SK-N-DZ (cell line): ENCODE measurements at regions not wholly inside any gene's neighbourhood (a gene's known extent, or its start where the extent isn't known, plus 50 kb on each side); places are given as distances from the start of the nearest gene placed in this dataset.
"Not testable (repeated sequence)": the region's sequence is repeated elsewhere in the genome, so short reads cannot be mapped to it uniquely, and the experiment has no call there.

Experiments used
- DNase-seq: peaks from one replicate; pipeline ENCODE4 v3.0.0-alpha.2; 2015; ENCODE audit warnings: low spot score

DNA sequence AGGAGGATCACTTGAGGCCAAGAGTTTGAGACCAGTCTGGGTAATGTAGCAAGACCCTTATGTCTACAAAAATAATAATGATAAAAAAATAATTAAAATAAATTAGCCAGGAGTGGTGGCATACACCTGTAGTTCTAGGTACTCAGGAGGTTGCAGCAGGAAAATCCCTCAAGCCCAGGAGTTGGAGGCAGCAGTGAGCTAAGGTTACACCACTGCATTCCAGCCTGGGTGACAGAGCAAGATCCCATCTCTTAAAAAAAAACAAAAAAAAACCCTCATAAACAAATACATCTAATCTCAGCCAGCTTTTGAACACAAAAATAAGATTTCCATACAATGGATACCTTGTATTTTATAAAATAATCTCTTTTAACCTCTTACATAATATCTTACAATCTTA lies 363.3 kb upstream of the KLF4 start:
- DNase-seq, result no peak

DNA sequence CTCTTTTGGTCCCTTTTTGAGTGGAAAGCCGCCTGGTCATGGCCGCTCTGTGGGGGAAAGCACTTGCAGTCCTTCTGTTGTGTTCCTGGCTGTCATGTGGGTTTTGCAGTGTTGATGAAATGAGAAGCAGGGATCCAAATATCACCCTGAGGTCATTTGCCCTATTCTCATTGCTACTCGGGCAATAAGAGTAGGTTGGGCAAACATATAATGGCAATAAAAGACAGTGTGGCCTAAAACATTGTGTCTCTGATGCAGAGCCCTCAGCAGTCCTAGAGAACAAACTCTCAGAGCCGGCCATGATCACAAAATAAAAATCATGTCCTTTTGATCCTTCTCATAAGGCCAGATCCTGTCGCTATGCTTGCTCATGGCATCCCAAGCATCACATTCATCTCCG lies 361.1 kb upstream of the KLF4 start:
- no peak for DNase-seq

DNA sequence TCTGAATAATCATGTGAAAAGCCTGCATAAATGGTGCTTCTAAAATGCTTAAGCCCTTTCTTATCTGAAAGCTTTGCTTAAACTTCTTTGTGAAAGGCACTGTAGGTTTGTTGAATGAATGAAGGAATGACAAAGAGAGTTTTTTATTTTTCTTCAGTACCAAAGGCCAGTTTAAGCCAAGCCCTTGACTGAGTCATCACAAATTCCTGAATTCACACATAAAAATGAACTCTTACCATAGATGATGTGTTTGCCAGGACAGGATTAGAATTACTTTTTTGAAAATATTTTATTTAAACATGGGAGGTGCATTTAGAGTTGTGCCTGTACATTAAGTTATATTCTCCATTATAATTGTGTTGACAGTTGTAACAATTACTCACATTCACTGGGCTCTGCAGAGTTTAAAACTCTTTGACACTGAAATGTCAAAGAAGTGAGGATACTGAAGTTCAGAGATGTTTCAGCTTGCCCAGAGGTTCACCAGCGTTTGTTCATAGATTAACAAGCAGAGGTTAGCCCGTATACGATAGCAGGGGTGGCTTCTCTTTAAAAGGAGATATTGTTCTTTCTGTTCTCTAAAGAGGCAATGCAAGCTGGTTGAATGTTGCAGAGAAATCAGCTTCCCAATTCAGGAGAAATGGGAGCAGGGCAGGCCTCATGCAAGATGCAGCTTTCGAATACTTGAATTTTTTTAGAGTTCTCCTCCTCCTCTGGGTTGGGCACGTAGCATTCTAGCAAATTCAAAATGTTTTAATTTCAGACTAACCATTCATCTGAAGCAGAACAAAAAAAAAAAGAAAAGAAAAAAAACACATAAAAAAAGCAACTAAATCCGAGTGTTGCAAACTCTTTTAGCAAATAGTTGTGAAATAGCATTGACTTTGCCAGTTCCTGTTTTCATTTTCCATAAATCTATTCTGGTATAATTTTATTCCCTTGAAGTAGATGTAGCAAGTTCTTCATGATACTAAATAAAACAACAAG lies 358.7 kb upstream of the KLF4 start:
- no peak for DNase-seq

DNA sequence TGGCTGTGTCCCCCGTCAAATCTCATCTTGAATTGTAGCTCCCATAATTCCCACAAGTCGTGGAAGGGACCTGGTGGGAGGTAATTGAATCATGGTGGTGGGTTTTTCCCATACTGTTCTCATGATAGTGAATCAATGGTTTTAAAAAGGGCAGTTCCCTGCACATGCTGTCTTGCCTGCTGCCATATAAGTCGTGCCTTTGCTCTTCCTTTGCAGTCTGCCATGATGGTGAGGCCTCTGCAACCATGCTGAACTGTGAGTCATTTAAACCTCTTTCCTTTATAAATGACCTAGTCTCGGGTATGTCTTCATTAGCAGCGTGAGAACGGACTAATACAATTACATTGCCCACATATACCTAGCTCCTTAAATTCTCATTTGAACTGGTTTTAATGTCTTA lies 353.0 kb upstream of the KLF4 start:
- no peak for DNase-seq

DNA sequence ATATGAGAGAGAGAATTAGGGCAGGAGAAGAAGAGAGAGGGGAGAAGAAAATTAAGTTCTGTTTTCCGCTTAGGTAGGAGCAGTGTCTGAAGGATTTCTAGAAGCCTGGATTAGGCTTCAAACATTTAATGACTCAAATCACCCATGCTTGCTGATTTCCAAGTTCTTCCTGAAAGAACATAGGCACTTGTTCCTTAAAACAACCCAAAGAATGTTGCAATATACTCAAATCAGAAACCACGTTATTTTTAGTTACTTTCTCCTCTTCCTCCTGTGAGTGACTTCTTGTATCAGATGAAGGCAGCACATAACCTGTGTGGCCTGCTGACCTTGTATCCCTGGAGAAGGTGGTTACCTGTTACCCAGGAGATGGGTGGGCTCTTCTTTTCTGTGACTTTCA lies 351.5 kb upstream of the KLF4 start:
- DNase-seq, result no peak

DNA sequence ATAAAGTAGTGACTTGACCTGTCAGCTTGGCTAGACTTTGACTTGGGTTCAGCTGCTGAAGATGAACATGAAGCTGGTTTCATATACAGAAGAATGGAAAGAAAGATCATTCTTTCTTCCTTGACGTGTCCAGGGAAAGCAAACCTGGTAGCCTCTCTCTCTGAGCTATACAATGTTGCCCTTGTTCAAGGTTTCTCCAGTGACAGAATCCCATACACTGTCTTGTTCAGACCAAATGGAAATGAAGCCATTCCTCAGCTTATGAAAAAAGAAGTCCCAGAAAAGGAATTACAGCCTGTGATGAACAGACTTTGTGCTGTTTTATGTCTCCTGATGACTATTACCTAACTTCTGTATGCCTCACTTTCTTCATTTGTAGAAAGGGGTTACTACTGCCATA lies 349.8 kb upstream of the KLF4 start:
- DNase-seq, result no peak

DNA sequence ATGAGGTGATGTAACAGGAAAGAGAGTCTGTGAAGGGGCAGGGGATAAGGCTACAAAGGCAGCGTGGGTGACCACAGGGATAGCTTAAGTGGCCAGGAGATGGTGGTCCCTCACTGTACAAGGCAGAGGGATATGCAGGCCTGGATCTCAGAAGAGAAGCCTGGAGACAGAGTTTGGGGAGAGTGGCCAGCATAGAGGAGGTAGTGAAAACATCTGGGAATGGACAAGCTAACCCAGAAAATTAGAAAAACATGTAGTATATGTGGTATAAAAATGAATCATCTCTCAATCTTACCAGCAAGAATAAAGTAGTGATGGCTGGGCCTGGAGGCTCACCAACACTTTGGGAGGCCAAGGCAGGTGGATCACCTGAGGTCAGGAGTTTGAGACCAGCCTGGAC lies 349.2 kb upstream of the KLF4 start:
- no peak for DNase-seq

DNA sequence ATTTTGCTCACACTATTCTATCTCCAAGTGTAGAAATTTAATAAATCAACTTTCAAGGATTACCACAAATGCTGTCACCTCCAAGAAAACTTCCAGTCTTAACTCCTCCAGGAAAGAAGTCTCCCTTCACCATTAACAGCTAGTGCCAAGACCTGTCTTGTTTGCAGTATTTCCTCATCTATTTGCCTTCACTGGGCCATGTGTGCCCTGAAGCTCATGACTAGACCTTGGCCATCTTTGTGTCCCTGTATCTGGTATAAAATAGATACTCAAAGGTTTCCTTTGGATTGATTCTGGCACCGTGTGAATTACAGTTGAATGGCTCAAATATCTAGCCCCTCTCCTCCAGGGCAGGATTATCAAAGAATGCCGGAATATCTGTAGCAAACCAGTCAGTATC lies 346.7 kb upstream of the KLF4 start:
- no peak for DNase-seq

DNA sequence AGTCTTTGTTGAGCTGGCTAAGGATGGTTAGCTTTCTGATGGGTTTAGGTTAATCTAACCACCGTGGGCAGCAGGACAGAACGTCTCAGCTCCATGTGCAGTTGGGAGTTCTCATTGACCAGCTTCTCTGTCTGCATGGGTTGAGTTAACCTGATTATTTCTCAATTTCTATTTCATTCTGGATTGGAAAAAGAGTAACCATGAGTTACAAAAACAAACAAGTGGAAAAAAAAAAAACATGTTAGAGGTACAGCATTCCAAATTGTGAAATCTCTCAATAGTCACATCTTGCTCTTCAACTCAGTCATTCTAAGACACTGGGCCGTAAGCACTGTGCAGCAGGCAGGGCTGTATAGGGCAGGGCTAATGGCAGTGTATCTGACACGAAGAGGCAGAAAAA lies 343.7 kb upstream of the KLF4 start:
- DNase-seq, result no peak

DNA sequence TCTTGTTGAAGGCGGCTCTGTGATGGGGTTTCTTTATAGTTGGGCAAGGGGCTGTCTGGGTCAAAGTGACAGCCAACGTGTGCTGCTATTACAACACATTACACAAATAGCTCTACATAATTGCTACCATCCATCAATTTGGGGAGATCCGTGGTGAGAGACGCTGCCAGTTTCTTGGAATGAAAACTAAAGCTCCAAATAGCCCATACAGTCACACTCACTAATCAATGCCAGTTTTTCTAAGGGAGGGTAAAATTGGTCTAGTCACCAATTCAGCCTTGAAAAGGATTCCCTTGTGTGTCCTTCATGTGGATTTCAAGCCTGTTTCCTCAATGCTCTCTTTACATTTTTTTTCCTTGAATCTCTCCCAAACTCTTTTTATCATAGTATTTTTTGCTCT lies 343.3 kb upstream of the KLF4 start:
- DNase-seq, result no peak

DNA sequence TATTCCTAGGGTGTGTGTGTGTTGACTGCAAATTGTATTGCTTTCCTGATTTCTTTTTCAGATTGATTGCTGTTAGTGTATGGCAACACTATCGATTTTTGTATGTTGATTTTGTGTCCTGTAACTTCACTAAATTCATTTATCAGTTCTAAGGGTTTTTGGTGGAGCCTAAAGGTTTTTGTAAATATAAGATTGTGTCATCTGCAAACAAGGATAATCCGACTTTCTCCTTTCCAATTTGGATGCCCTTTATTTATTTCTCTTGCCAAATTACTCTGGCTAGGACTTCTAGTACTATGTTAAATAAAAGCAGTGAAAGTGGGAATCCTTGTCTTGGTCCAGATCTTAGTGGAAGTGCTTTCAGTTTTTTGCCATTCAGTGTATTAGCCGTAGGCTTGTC lies 340.9 kb upstream of the KLF4 start:
- no peak for DNase-seq

DNA sequence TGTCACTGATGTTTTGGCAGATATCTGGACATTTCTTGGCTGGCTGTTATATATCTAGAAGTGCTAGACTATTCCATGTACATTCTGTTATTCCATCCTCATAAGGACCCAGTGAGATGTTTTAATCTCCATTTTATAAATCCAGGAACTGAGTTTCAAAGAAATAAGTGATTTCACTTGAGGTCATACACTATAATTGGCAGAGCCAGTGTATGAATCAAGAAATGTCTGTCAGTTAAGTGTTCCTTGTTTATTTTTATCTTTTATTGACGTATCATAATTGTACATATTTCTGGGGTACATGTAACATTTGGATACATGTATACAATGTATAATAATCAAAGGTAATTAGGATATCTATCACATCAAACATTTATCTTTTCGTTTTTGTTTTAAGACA lies 338.3 kb upstream of the KLF4 start:
- DNase-seq, result no peak

DNA sequence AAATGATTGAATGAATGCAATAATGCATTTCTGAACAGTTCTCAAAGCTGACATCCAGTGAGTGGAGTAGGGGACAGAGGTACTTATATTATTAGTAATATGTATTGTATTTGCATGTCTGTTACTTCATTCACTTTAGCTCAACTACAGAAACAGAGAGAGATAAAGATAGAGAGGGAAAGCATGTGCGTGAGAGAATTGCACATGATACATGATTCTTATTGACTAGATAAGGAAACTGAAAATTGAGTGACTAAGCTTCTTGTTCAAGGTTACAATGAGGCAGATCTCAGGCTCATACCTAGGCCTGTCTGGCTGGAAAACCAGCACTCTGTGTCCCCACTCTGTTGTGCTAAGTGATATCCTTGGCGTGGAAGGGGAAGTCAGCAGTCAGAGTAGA lies 337.7 kb upstream of the KLF4 start:
- DNase-seq, result no peak

DNA sequence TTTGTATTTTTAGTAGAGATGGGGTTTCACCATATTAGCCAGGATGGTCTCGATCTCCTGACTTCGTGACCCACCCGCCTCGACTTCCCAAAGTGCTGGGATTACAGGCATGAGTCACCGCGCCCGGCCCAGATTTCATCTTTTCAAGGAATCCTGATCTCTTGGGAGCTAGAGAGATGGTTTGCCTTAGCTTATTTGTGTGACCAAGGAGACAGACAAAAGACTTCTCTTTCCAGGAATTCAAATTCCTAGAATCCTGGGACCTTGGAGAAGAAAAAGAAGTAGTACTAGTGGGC lies 337.1 kb upstream of the KLF4 start:
- not testable (repeated sequence) for DNase-seq

DNA sequence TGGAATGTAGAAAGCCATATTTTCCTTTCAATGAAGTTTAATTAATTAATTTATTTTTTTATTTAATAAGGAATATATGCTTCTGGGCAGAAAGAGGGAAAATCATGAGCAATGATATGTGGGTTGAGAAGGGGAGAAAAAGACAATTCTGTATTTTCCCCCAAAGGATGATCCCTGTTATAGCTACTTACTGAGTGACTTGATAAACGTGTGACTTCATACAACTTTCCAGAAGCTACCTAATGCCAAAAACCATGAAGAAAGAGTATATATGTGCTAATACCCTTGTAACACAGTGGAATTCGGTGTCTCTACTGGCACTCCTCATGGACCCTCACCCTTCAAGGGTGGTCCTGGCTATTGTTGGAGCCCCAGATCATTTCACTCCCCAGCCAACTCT lies 335.0 kb upstream of the KLF4 start:
- no peak for DNase-seq

DNA sequence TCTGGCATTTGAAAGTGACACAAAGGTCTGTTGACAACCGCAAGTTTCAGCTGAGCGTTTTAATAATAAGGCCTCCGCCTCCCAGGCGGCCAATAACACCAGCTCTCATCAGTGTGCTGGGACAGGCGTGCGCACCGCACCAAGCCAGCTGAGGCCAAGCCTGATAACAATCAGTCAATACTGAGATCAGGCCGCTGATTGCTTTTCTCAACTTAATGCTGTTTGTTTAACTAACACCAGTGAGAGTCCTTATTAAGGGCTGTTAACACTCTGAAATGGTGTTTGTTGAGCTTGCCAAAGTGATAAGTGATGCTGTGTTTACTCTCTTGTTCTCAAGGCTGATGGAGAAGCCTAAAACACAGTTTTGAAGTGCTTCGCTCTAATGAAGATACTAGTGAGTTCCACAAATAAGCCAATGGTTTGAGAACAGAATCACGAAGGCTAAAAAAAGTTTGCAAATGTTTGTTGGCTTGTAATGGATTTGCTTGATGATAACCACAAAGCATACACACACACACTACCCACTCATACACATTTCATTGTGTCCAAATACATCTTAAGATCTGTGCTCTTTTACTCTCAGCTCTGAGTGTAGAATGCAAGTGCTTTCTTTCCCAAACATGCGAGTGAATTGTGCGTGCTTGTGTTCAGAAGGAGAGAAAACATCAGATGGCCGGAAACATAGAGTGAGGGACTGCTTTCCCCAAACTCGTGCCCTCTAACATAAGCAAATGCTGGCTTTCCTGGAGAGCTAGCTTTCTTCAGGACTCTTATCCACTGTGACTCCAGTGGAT lies 330.4 kb upstream of the KLF4 start:
- no peak for DNase-seq

DNA sequence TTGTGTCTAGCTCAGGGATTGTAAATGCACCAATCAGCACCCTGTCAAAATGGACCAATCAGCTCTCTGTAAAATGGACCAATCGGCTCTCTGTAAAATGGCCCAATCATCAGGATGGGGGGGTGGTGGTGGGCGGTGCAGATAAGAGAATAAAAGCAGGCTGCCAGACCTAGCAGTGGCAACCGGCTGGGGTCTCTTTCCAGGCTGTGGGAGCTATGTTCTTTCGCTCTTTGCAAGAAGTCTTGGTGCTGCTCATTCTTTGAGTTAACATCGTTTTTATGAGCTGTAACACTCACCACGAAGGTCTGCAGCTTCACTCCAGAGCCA lies 328.9 kb upstream of the KLF4 start:
- not testable (repeated sequence) for DNase-seq

DNA sequence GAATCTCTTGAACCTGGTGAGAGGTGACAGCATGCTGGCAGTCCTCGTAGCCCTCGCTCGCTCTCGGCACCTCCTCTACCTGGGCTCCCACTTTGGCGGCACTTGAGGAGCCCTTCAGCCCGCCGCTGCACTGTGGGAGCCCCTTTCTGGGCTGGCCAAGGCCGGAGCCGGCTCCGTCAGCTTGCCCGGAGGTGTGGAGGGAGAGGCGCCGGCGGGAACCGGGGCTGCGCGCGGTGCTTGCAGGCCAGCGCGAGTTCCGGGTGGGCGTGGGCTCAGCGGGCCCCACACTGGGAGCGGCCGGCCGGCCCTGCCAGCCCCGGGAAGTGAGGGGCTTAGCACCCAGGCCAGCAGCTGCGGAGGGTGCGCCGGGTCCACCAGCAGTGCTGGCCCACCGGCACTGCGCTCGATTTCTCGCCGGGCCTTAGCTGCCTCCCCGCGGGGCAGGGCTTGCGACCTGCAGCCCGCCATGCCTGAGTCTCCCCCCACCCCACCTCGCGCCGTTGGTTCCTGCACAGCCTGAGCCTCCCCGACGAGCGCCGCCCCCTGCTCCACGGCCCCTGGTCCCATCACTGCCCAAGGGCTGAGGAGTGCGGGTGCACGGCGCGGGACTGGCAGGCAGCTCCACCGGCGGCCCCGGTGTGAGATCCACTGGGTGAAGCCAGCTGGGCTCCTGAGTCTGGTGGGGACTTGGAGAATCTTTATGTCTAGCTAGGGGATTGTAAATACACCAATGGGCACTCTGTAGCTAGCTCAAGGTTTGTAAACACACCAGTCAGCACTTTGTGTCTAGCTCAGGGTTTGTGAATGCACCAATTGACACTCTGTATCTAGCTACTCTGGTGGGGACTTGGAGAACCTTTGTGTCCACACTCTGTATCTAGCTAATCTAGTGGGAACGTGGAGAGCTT lies 328.3 kb upstream of the KLF4 start:
- DNase-seq, result not testable (repeated sequence)

DNA sequence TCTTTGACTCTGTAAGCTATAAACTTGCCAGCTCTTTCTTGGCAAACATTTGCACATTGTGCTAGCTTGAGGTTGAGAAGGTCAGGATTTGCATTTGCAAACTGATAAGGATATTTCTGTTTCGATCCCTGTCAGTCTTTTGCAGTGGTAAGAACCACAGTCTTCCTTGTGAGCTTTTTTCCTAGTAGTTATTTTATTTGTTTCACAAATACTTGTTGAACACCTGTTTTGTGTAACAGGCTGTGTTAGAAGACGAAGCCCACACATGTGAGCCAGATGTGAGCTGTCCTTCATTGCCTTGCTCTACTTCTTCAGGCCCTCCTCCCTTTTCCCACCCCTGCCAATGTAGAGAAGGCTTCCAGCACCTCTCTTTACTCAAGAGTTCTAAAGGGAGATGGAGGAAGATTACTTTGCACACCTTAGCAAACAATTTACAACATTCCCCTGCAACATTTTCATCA lies 327.0 kb upstream of the KLF4 start:
- no peak for DNase-seq

DNA sequence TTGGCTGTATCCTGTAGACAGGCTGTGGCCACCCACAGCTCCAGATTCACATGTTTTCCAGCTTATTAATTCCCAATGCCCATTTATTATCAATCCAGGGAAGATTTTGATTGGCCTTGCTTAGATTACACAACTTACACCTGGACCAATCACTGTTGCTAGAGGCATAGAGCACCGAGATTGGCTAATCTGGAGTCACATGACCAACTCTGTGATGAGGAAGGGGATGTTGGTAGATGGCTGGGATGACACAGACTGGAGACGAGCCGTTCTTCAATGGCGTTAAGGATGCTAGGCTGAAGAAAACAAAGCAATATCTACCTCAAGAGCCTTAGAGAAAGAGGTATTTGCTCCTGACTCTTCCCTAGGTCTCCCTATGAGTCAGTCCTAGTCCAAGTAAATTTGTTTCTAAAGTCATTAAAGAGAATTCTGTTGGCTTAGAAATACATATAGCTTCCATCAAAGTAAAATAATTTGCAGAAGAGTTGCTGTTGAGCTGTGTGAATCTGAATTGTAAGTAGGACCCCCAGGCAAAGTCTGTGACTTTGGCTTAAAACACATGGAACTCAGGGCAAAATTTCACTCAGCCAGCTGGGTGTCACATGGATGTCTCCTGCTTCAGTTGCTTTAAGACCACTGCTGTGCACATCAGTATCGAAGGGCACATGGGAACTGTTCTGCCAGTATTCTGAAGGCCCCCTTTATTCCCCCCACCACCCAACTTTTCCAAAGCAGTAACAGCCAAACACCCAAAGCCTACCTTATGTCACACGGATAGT lies 326.4 kb upstream of the KLF4 start:
- DNase-seq, result no peak

DNA sequence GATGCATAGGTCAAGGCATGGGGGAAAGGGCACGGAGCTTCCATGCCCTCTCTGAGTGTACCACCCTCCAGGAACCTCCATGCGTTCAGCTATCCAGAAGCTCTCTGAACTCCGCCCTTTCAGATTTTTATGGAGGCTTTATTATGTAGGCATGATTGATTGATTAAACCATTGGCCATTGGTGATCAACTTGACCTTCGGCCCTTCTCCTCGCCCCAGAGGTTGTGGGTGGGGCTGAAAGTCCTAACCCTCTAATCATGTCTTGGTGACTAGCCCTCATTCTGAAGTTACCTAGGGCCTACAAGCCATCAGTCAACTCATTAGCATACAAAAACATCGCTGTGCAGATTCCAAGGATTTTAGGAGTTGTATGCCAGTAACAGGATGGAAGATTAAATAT lies 323.7 kb upstream of the KLF4 start:
- no peak for DNase-seq
